Renal cortex interstitium (tissue), 11 donors: ENCODE measurements at regions not wholly inside any gene's neighbourhood (a gene's known extent, or its start where the extent isn't known, plus 50 kb on each side); places are given as distances from the start of the nearest gene placed in this dataset.
"Not testable (repeated sequence)": the region's sequence is repeated elsewhere in the genome, so short reads cannot be mapped to it uniquely, and the experiment has no call there.

Source experiments
- DNase-seq, 11 donors: peaks; one replicate each; pipeline ENCODE4 v3.0.0-alpha.2; 2013; ENCODE audit warnings: low read depth in 9 of 11, low spot score in 4 of 11; ENCODE audit errors: extremely low read depth in 1 of 11

- no peak for DNase-seq
These were observed 1148.0 kb upstream of the DIAPH2 start for GRCh38 chrX:95536661-95537060.

GRCh38 chrX:95539041-95539440, 1145.6 kb upstream of the DIAPH2 start:
- no peak for DNase-seq

- DNase-seq = not testable (repeated sequence)
These were observed 1135.1 kb upstream of the DIAPH2 start for GRCh38 chrX:95549552-95549951.

- no peak for DNase-seq
These were observed 1099.3 kb upstream of the DIAPH2 start for GRCh38 chrX:95585321-95585720.

GRCh38 chrX:95612350-95612749, 1072.3 kb upstream of the DIAPH2 start:
- DNase-seq = no peak

- DNase-seq = no peak
These were observed 1062.4 kb upstream of the DIAPH2 start for GRCh38 chrX:95622200-95622599.

GRCh38 chrX:95626748-95627147, 1057.9 kb upstream of the DIAPH2 start:
- DNase-seq = no peak

GRCh38 chrX:95628796-95629195, 1055.8 kb upstream of the DIAPH2 start:
- no peak for DNase-seq

- no peak for DNase-seq
These were observed 1054.9 kb upstream of the DIAPH2 start for GRCh38 chrX:95629737-95630136.

GRCh38 chrX:95640226-95640625, 1044.4 kb upstream of the DIAPH2 start:
- no peak for DNase-seq

GRCh38 chrX:95645738-95646137, 1038.9 kb upstream of the DIAPH2 start:
- DNase-seq = no peak

GRCh38 chrX:95662200-95662599, 1022.4 kb upstream of the DIAPH2 start:
- DNase-seq = no peak

GRCh38 chrX:95666056-95666455, 1018.6 kb upstream of the DIAPH2 start:
- no peak for DNase-seq

- no peak for DNase-seq
These were observed 1009.6 kb upstream of the DIAPH2 start for GRCh38 chrX:95675011-95675410.

GRCh38 chrX:95675794-95676193, 1008.8 kb upstream of the DIAPH2 start:
- no peak for DNase-seq

- no peak for DNase-seq
These were observed 1006.0 kb upstream of the DIAPH2 start for GRCh38 chrX:95678679-95679078.

- DNase-seq = no peak
These were observed 991.3 kb upstream of the DIAPH2 start for GRCh38 chrX:95693365-95693764.

GRCh38 chrX:95703696-95704095, 980.9 kb upstream of the DIAPH2 start:
- DNase-seq = no peak

GRCh38 chrX:95716841-95717240, 967.8 kb upstream of the DIAPH2 start:
- no peak for DNase-seq

GRCh38 chrX:95718746-95719145, 965.9 kb upstream of the DIAPH2 start:
- no peak for DNase-seq

- DNase-seq = no peak
These were observed 963.6 kb upstream of the DIAPH2 start for GRCh38 chrX:95721011-95721410.

GRCh38 chrX:95728446-95728845, 956.2 kb upstream of the DIAPH2 start:
- no peak for DNase-seq
